Chondrocyte (in vitro differentiated cells): ENCODE measurements at regions not wholly inside any gene's neighbourhood (a gene's known extent, or its start where the extent isn't known, plus 50 kb on each side); places are given as distances from the start of the nearest gene placed in this dataset.

ENCODE experiments used
- DNase-seq: peaks from one replicate; pipeline ENCODE4 v3.0.0; 2021; ENCODE audit warnings: mixed read lengths, low spot score
- H3K27ac Mint-ChIP-seq: one replicate; pipeline ENCODE4 v1.8.0; 2021; ENCODE audit warnings: mild to moderate bottlenecking, moderate library complexity, mixed read lengths; ENCODE audit not compliant: unreplicated experiment
- H3K27me3 Mint-ChIP-seq: 2 replicates; pipeline ENCODE4 v1.8.0; 2021; ENCODE audit warnings: low read depth, mixed read lengths
- H3K36me3 Mint-ChIP-seq: 2 replicates; pipeline ENCODE4 v1.8.0; 2021; ENCODE audit warnings: low read depth, mixed read lengths
- H3K4me1 Mint-ChIP-seq: 2 replicates; pipeline ENCODE4 v1.8.0; 2021; ENCODE audit warnings: low read depth, mild to moderate bottlenecking, mixed read lengths
- H3K4me3 Mint-ChIP-seq: one replicate; pipeline ENCODE4 v1.8.0; 2021; ENCODE audit warnings: mild to moderate bottlenecking, moderate library complexity, mixed read lengths; ENCODE audit not compliant: unreplicated experiment
- H3K9me3 Mint-ChIP-seq: 2 replicates; pipeline ENCODE4 v1.8.0; 2021; ENCODE audit warnings: low read depth, mixed read lengths
- CTCF ChIP-seq: fragments of 200-600 bp; sonication (generic); IDR thresholded peaks from 2 replicates; pipeline ENCODE4 v1.5.0; 2021; ENCODE audit warnings: antibody characterized with exemption, mild to moderate bottlenecking, moderate library complexity

- Mint-ChIP-seq H3K4me1 (no peaks in the 10 kb centered on the region), H3K36me3 (no peaks in the 10 kb centered on the region), H3K27ac (no peak overlapping the region), H3K9me3 (no peaks in the 10 kb centered on the region), H3K4me3 (no peak overlapping the region), H3K27me3 (peaks cover 4% of the 10 kb centered on the region)
- TF ChIP-seq CTCF: no peak
- DNase-seq: no peak
Observed at GRCh38 chr4:35614120-35614519, 630.2 kb downstream of the ARAP2 start.

GRCh38 chr4:35639929-35640328, 604.4 kb downstream of the ARAP2 start:
- H3K36me3 Mint-ChIP-seq: no peaks in the 10 kb centered on the region
- H3K27me3 Mint-ChIP-seq: peaks cover 2% of the 10 kb centered on the region
- TF ChIP-seq CTCF: no peak
- H3K4me3 Mint-ChIP-seq: no peak overlapping the region
- H3K4me1 Mint-ChIP-seq: no peaks in the 10 kb centered on the region
- no peak overlapping the region for H3K27ac Mint-ChIP-seq
- H3K9me3 Mint-ChIP-seq: no peaks in the 10 kb centered on the region
- no peak for DNase-seq

- Mint-ChIP-seq H3K4me1 (no peaks in the 10 kb centered on the region), H3K36me3 (no peaks in the 10 kb centered on the region), H3K27me3 (peaks cover 2% of the 10 kb centered on the region), H3K9me3 (no peaks in the 10 kb centered on the region), H3K4me3 (no peak overlapping the region), H3K27ac (no peak overlapping the region)
- no peak for DNase-seq
- no peak for TF ChIP-seq CTCF
Observed at GRCh38 chr4:35643661-35644060, 600.7 kb downstream of the ARAP2 start.

GRCh38 chr4:35644591-35644990, 599.7 kb downstream of the ARAP2 start:
- no peak overlapping the region for H3K4me3 Mint-ChIP-seq
- no peaks in the 10 kb centered on the region for H3K4me1 Mint-ChIP-seq
- H3K9me3 Mint-ChIP-seq: no peaks in the 10 kb centered on the region
- TF ChIP-seq CTCF: no peak
- H3K36me3 Mint-ChIP-seq: no peaks in the 10 kb centered on the region
- no peak for DNase-seq
- H3K27me3 Mint-ChIP-seq: peaks cover 2% of the 10 kb centered on the region
- no peak overlapping the region for H3K27ac Mint-ChIP-seq

- Mint-ChIP-seq H3K4me1 (no peaks in the 10 kb centered on the region), H3K27ac (no peak overlapping the region), H3K4me3 (no peak overlapping the region), H3K9me3 (no peaks in the 10 kb centered on the region), H3K27me3 (no peaks in the 10 kb centered on the region), H3K36me3 (no peaks in the 10 kb centered on the region)
- no peak for TF ChIP-seq CTCF
- no peak for DNase-seq
Observed at GRCh38 chr4:35649011-35649410, 595.3 kb downstream of the ARAP2 start.
